ENCODE measurements at regions not wholly inside any gene's neighbourhood (a gene's known extent, or its start where the extent isn't known, plus 50 kb on each side); places are given as distances from the start of the nearest gene placed in this dataset.

DNA sequence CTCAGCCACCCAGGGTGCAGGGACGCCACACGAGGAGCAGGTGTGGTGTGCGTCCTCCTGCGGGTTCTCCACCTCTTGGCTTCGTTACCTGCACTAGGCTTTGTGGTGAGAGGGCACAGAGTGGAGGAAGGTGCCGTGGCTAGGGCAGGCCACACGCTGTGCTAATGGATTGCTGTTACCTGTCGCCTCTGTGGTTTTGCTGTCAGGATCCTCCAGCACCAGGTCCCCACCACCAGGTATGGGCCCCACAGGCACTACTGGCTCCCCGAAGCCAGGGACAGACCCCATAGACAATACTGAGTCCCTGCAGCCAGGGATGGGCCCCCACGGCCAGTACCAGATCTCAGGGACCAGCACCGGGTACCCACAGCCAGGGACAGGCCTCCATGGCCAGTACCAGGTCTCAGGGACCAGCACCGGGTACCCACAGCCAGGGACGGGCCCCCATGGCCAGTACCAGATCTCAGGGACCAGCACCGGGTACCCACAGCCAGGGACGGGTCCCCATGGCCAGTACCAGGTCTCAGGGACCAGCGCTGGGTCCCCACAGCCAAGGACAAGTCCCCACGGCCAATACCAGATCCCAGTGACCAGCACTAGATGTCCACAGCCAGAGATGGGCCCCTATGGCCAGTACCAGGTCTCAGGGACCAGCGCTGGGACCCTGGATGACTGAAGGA is 315.6 kb downstream of the SEC14L1 start:
- peak overlapping the region; percentile 96; the same call in 1 of the 2 replicates for H3K9ac ChIP-seq (ENCODE audit: insufficient read depth, low read depth, low read length)
- H3K4me1 ChIP-seq (ENCODE audit: insufficient read depth, low read length) = peaks cover 91% of the 10 kb centered on the region
- WGBS (ENCODE audit: low lambda C conversion rate) = 100% methylated on average over 6 of the region's 18 CpGs
- no peak overlapping the region for H3K4me2 ChIP-seq (ENCODE audit: low read depth, low read length)
- FAIRE-seq (no peak), DNase-seq (ENCODE audit: low spot score) (no peak), ATAC-seq (no peak)
- in situ Hi-C loops (cut with HindIII; ENCODE audit: extremely low pct_ligation_motif_present, low pct_unique_long_range_greater_than_20kb) (no loop called here), intact Hi-C loops (cut with micrococcal nuclease; ENCODE audit: unreplicated experiment) (no loop called here)
- ChIA-PET CTCF (ENCODE audit: low intra/inter-chr PET ratio, low total read pairs) (no interaction called here), POLR2A (no interaction called here)
- H4K20me1 ChIP-seq (ENCODE audit: insufficient read depth, low read length) = peaks cover 62% of the 10 kb centered on the region
- no peak overlapping the region; a peak in 1 of 6 replicates for H3K4me3 ChIP-seq (replicated peaks in 1 of 3; ENCODE audit: insufficient read depth in 1 of 3, low read depth in 2 of 3, low read length in 3 of 3)
- H3K27ac ChIP-seq (ENCODE audit: extremely low read length, insufficient read depth, low read length) = peak overlapping the region; percentile 24
- no peaks in the 10 kb centered on the region for H3K27me3 ChIP-seq (ENCODE audit: control insufficient read depth in 1 of 2, insufficient read depth in 2 of 2, low read length in 2 of 2)
- H3K79me2 ChIP-seq (ENCODE audit: insufficient read depth, low read length) = peaks cover 94% of the 10 kb centered on the region
- no peaks in the 10 kb centered on the region for H3K9me3 ChIP-seq (ENCODE audit: low read length)
- no peak overlapping the region for H2AFZ ChIP-seq (ENCODE audit: low read length)
- no TSS peak for BruUV-seq (replicated peaks)
- H3K36me3 ChIP-seq (replicated peaks in 1 of 2; ENCODE audit: control insufficient read depth in 1 of 2, insufficient read depth in 2 of 2, low read length in 2 of 2) = peaks cover 9 to 24% of the 10 kb centered on the region in 2 experiments; a peak in 4 of 5 replicates
- TF ChIP-seq ZNF317 (CRISPR knock-in tag; IDR thresholded peaks at IDR 0.05) = no peak
- TF ChIP-seq, protein P1, sequence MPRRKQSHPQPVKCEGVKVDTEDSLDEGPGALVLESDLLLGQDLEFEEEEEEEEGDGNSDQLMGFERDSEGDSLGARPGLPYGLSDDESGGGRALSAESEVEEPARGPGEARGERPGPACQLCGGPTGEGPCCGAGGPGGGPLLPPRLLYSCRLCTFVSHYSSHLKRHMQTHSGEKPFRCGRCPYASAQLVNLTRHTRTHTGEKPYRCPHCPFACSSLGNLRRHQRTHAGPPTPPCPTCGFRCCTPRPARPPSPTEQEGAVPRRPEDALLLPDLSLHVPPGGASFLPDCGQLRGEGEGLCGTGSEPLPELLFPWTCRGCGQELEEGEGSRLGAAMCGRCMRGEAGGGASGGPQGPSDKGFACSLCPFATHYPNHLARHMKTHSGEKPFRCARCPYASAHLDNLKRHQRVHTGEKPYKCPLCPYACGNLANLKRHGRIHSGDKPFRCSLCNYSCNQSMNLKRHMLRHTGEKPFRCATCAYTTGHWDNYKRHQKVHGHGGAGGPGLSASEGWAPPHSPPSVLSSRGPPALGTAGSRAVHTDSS (CRISPR knock-in tag; conservative IDR thresholded peaks at IDR 0.05) = 0 out of 2 replicates have a peak, but pooled peaks have one; percentile 35
- peak; percentile 85 for TF ChIP-seq AGO2 (optimal IDR thresholded peaks at IDR 0.05; ENCODE audit: low read depth, low read length)
- TF ChIP-seq MEIS2 (CRISPR knock-in tag; IDR thresholded peaks at IDR 0.05) = no peak
- TF ChIP-seq ZNF615 (CRISPR knock-in tag; IDR thresholded peaks at IDR 0.05; ENCODE audit: borderline replicate concordance) = no peak
- TF ChIP-seq HNRNPLL (IDR thresholded peaks at IDR 0.05; ENCODE audit: low read depth, low read length, poor library complexity, severe bottlenecking) = peak; percentile 18
- TF ChIP-seq ZNF3 (CRISPR knock-in tag; IDR thresholded peaks at IDR 0.05) = no peak
- no peak for TF ChIP-seq MBNL3 (CRISPR knock-in tag; conservative IDR thresholded peaks at IDR 0.05)
- no peak for TF ChIP-seq TGIF2 (CRISPR knock-in tag; IDR thresholded peaks at IDR 0.05)
- no peak for TF ChIP-seq ZNF367 (CRISPR knock-in tag; IDR thresholded peaks at IDR 0.05; ENCODE audit: borderline replicate concordance)
- TF ChIP-seq ATF7-NPFF (CRISPR knock-in tag; IDR thresholded peaks at IDR 0.05; ENCODE audit: low read depth) = no peak
- TF ChIP-seq NAIF1 (CRISPR knock-in tag; IDR thresholded peaks at IDR 0.05; ENCODE audit: borderline replicate concordance) = no peak
- TF ChIP-seq CHCHD3 (CRISPR knock-in tag; IDR thresholded peaks at IDR 0.05) = no peak
- TF ChIP-seq, protein P2, sequence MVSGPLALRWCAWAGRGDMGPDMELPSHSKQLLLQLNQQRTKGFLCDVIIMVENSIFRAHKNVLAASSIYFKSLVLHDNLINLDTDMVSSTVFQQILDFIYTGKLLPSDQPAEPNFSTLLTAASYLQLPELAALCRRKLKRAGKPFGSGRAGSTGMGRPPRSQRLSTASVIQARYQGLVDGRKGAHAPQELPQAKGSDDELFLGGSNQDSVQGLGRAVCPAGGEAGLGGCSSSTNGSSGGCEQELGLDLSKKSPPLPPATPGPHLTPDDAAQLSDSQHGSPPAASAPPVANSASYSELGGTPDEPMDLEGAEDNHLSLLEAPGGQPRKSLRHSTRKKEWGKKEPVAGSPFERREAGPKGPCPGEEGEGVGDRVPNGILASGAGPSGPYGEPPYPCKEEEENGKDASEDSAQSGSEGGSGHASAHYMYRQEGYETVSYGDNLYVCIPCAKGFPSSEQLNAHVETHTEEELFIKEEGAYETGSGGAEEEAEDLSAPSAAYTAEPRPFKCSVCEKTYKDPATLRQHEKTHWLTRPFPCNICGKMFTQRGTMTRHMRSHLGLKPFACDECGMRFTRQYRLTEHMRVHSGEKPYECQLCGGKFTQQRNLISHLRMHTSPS (CRISPR knock-in tag; IDR thresholded peaks at IDR 0.05; ENCODE audit: low read depth) = no peak
- TF ChIP-seq BRD4 (CRISPR knock-in tag; IDR thresholded peaks at IDR 0.05) = no peak
- no peak for TF ChIP-seq BCL6 (CRISPR knock-in tag; IDR thresholded peaks at IDR 0.05)
- TF ChIP-seq ZNF354B (CRISPR knock-in tag; IDR thresholded peaks at IDR 0.05) = no peak
- TF ChIP-seq, protein P3, sequence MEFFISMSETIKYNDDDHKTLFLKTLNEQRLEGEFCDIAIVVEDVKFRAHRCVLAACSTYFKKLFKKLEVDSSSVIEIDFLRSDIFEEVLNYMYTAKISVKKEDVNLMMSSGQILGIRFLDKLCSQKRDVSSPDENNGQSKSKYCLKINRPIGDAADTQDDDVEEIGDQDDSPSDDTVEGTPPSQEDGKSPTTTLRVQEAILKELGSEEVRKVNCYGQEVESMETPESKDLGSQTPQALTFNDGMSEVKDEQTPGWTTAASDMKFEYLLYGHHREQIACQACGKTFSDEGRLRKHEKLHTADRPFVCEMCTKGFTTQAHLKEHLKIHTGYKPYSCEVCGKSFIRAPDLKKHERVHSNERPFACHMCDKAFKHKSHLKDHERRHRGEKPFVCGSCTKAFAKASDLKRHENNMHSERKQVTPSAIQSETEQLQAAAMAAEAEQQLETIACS (CRISPR knock-in tag; IDR thresholded peaks at IDR 0.05) = no peak
- TF ChIP-seq, protein P4, sequence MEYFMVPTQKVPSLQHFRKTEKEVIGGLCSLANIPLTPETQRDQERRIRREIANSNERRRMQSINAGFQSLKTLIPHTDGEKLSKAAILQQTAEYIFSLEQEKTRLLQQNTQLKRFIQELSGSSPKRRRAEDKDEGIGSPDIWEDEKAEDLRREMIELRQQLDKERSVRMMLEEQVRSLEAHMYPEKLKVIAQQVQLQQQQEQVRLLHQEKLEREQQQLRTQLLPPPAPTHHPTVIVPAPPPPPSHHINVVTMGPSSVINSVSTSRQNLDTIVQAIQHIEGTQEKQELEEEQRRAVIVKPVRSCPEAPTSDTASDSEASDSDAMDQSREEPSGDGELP (IDR thresholded peaks at IDR 0.05; ENCODE audit: borderline replicate concordance, low read depth) = no peak
- no peak for TF ChIP-seq MLLT10 (CRISPR knock-in tag; IDR thresholded peaks at IDR 0.05)

All from HepG2 (cell line).